ENCODE measurements at regions not wholly inside any gene's neighbourhood (a gene's known extent, or its start where the extent isn't known, plus 50 kb on each side); places are given as distances from the start of the nearest gene placed in this dataset.

DNA sequence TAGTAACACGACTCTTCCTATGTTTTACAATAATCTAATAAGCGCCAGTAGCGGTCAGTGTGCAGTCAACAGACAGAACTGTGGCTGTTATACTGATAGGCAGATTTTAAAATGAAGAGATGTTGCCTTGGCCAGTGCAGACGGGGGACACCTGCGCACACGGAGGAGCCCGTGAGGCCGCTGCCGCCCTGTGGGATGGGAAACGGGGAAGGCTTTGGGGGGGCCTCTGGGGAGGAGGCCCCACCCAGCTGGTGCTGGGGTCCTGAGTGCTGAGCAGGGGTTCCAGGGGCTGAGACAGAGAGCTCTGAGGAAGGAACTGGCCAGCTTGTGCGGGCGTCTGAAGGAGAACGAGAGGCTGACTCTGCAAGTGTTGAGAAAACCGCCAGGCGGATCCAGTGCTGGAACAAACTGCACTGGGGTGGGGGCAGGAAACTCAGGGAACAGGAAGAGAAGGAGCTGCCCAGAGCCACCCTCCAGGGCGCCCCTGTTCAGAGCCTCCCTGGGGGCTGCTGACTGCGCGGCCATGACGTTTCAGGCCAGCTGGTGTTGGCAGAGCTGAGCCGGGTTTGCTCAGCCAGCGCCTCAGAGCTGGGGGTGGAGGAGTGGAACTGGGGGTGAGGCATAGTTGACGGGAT, 426.4 kb downstream of the TCERG1L start:
- Histone ChIP-seq H2AFZ (ENCODE audit: control insufficient read depth, low read length) (no peak overlapping the region), H3K27me3 (ENCODE audit: control insufficient read depth, extremely low read depth, insufficient read depth, low read length) (no peaks in the 10 kb centered on the region), H4K20me1 (ENCODE audit: control insufficient read depth, extremely low read depth, insufficient read depth, low read length) (no peaks in the 10 kb centered on the region), H3K4me1 (ENCODE audit: control insufficient read depth, extremely low read depth, insufficient read depth, low read length) (no peaks in the 10 kb centered on the region), H3K9me3 (ENCODE audit: control insufficient read depth, low read depth, low read length) (peaks cover 4% of the 10 kb centered on the region), H3K9ac (ENCODE audit: control insufficient read depth, extremely low read depth, insufficient read depth, low read length) (no peak overlapping the region), H3K4me2 (ENCODE audit: control insufficient read depth, extremely low read depth, insufficient read depth, low read depth, low read length) (no peak overlapping the region), H3K27ac (ENCODE audit: control insufficient read depth, insufficient read depth, low read length) (no peak overlapping the region), H3K4me3 (ENCODE audit: control insufficient read depth in 2 of 3, extremely low read depth in 1 of 3, insufficient read depth in 2 of 3, low read depth in 1 of 3, low read length in 3 of 3) (no peak overlapping the region), H3K9me1 (ENCODE audit: control insufficient read depth, extremely low read depth, insufficient read depth, low read length) (no peaks in the 10 kb centered on the region), H3K79me2 (ENCODE audit: control insufficient read depth, insufficient read depth, low read length) (no peaks in the 10 kb centered on the region), H3K36me3 (ENCODE audit: control insufficient read depth in 2 of 2, extremely low read depth in 1 of 2, insufficient read depth in 2 of 2, low read length in 2 of 2) (no peaks in the 10 kb centered on the region)
- TF ChIP-seq, protein P1, sequence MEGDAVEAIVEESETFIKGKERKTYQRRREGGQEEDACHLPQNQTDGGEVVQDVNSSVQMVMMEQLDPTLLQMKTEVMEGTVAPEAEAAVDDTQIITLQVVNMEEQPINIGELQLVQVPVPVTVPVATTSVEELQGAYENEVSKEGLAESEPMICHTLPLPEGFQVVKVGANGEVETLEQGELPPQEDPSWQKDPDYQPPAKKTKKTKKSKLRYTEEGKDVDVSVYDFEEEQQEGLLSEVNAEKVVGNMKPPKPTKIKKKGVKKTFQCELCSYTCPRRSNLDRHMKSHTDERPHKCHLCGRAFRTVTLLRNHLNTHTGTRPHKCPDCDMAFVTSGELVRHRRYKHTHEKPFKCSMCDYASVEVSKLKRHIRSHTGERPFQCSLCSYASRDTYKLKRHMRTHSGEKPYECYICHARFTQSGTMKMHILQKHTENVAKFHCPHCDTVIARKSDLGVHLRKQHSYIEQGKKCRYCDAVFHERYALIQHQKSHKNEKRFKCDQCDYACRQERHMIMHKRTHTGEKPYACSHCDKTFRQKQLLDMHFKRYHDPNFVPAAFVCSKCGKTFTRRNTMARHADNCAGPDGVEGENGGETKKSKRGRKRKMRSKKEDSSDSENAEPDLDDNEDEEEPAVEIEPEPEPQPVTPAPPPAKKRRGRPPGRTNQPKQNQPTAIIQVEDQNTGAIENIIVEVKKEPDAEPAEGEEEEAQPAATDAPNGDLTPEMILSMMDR (optimal IDR thresholded peaks at IDR 0.05 in 1 of 3, IDR thresholded peaks at IDR 0.05 in 1 of 3, conservative IDR thresholded peaks at IDR 0.05 in 1 of 3; ENCODE audit: extremely low read depth in 1 of 3, insufficient read depth in 2 of 3, low read length in 3 of 3): no peak
- no peak for TF ChIP-seq EZH2 (IDR thresholded peaks at IDR 0.05; ENCODE audit: low read length)
- no peak for FAIRE-seq
- no peak for DNase-seq (ENCODE audit: low read depth, low spot score)
- dilution Hi-C loops (cut with MboI; ENCODE audit: extremely low pct_ligation_motif_present, low sequenced_read_pairs): no loop called here

DNA sequence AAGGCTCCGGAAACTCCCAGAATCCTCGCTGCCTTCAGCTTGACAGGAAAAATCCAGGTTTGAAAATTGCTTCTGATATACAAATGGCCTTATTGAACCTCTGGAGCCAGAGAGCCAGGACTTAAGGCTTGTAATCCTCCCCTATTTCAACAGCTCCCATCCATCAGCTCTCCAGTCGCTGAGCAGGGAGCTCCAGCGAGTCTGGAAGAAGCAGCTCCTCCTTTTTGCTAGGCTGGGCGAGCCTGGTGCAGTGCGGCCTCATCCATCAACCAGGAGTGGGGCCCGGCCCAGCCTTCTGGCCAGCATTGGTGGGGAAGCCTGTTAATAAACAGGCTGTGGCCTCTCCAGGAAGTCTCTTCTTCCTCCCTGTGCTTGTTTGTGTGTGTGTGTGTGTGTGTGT, 424.4 kb downstream of the TCERG1L start:
- Histone ChIP-seq H3K9me3 (ENCODE audit: control insufficient read depth, low read depth, low read length) (peaks cover 4% of the 10 kb centered on the region), H3K4me1 (ENCODE audit: control insufficient read depth, extremely low read depth, insufficient read depth, low read length) (no peaks in the 10 kb centered on the region), H3K27ac (ENCODE audit: control insufficient read depth, insufficient read depth, low read length) (no peak overlapping the region), H3K4me3 (ENCODE audit: control insufficient read depth in 2 of 3, extremely low read depth in 1 of 3, insufficient read depth in 2 of 3, low read depth in 1 of 3, low read length in 3 of 3) (no peak overlapping the region), H3K27me3 (ENCODE audit: control insufficient read depth, extremely low read depth, insufficient read depth, low read length) (no peaks in the 10 kb centered on the region), H3K9ac (ENCODE audit: control insufficient read depth, extremely low read depth, insufficient read depth, low read length) (no peak overlapping the region), H4K20me1 (ENCODE audit: control insufficient read depth, extremely low read depth, insufficient read depth, low read length) (no peaks in the 10 kb centered on the region), H3K9me1 (ENCODE audit: control insufficient read depth, extremely low read depth, insufficient read depth, low read length) (no peaks in the 10 kb centered on the region), H2AFZ (ENCODE audit: control insufficient read depth, low read length) (no peak overlapping the region), H3K4me2 (ENCODE audit: control insufficient read depth, extremely low read depth, insufficient read depth, low read depth, low read length) (no peak overlapping the region), H3K79me2 (ENCODE audit: control insufficient read depth, insufficient read depth, low read length) (no peaks in the 10 kb centered on the region), H3K36me3 (ENCODE audit: control insufficient read depth in 2 of 2, extremely low read depth in 1 of 2, insufficient read depth in 2 of 2, low read length in 2 of 2) (no peaks in the 10 kb centered on the region)
- TF ChIP-seq, protein P1 (optimal IDR thresholded peaks at IDR 0.05 in 1 of 3, IDR thresholded peaks at IDR 0.05 in 1 of 3, conservative IDR thresholded peaks at IDR 0.05 in 1 of 3; ENCODE audit: extremely low read depth in 1 of 3, insufficient read depth in 2 of 3, low read length in 3 of 3): no peak
- no peak for TF ChIP-seq EZH2 (IDR thresholded peaks at IDR 0.05; ENCODE audit: low read length)
- DNase-seq (ENCODE audit: low read depth, low spot score) (no peak), FAIRE-seq (no peak)
- dilution Hi-C loops (cut with MboI; ENCODE audit: extremely low pct_ligation_motif_present, low sequenced_read_pairs): no loop called here
